Activated CD8-positive, alpha-beta T cell treated with anti-CD3 and anti-CD28 coated beads, Interleukin-2, amount 10 ng/mL, durations not matched to agents 7 days and 5 days (primary cell): ENCODE measurements at regions not wholly inside any gene's neighbourhood (a gene's known extent, or its start where the extent isn't known, plus 50 kb on each side); places are given as distances from the start of the nearest gene placed in this dataset.

Experiments
- ATAC-seq: fragments of 150-1000 bp; cut with Tn5 transposase; one replicate; pipeline ENCODE4 v1.10.0; 2021; ENCODE audit warnings: moderate library complexity
- CTCF ChIA-PET: fragments of 350-600 bp; sonication (Branson Sonifier 250); formaldehyde crosslinking; loops from one replicate; lab custom pipeline; 2021; ENCODE audit warnings: antibody characterized with exemption; lab: Charles Lee
- POLR2A ChIA-PET: fragments of 350-600 bp; sonication (Branson Sonifier 250); formaldehyde crosslinking; loops from one replicate; lab custom pipeline; 2021; ENCODE audit warnings: antibody characterized with exemption; lab: Charles Lee
- DNase-seq: peaks from one replicate; pipeline ENCODE4 v3.0.0-alpha.2; 2020
- H3K27ac Mint-ChIP-seq: one replicate; pipeline ENCODE4 v1.8.0; 2021; ENCODE audit warnings: mild to moderate bottlenecking, mixed read lengths
- H3K27me3 Mint-ChIP-seq: one replicate; pipeline ENCODE4 v1.8.0; 2021; ENCODE audit warnings: low read depth, mixed read lengths
- H3K36me3 Mint-ChIP-seq: one replicate; pipeline ENCODE4 v1.8.0; 2021; ENCODE audit warnings: low read depth, mixed read lengths
- H3K4me1 Mint-ChIP-seq: one replicate; pipeline ENCODE4 v1.8.0; 2021; ENCODE audit warnings: low read depth, mixed read lengths
- H3K4me3 Mint-ChIP-seq: one replicate; pipeline ENCODE4 v1.8.0; 2021; ENCODE audit warnings: mild to moderate bottlenecking, mixed read lengths
- H3K9me3 Mint-ChIP-seq: one replicate; pipeline ENCODE4 v1.8.0; 2022; ENCODE audit warnings: mixed read lengths; ENCODE audit not compliant: insufficient read depth

DNA sequence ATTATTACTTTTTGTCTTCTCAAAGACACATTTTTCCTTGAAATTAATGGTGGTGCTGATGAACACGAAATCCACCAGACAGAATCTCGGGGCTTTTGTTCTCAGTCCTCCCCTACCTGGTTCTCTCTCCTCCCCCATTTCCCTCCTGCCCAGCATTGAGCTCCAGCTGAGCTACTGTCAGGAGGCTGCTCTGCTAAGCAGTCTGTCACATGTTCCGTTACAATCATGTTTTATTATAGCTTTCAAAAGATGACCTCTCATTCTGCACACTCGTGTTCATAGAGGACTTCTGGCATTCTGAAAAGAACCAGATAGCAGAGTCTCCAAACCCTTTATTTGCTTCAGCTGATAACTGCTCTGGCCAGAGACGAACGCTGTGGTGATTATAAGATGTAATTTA, 732.5 kb upstream of the RBFOX1 start:
- H3K27ac Mint-ChIP-seq: no peak overlapping the region
- H3K9me3 Mint-ChIP-seq: no peaks in the 10 kb centered on the region
- ChIA-PET CTCF (no interaction called here), POLR2A (no interaction called here)
- DNase-seq (no peak), ATAC-seq (no peak)
- H3K36me3 Mint-ChIP-seq: no peaks in the 10 kb centered on the region
- no peaks in the 10 kb centered on the region for H3K27me3 Mint-ChIP-seq
- H3K4me3 Mint-ChIP-seq: no peak overlapping the region
- no peaks in the 10 kb centered on the region for H3K4me1 Mint-ChIP-seq

DNA sequence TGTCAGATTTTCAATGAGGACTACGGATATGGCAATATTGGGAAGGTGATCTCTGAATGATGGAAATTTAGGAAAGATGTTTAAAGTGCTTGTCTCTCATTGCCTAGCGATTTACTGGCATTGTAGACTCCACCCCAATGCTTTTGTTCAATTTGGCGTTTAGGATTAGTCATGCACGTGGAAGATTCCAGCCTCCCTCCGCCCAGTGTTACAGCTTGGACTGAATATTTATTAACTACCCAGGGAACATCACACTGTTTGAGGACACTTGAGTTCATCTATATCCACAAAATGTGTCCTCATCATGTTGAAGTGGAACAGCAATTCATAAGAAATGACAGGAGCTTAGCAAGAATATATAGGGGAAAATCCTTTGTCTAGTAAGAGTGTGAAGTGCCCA, 738.8 kb upstream of the RBFOX1 start:
- DNase-seq (no peak), ATAC-seq (no peak)
- no peaks in the 10 kb centered on the region for H3K36me3 Mint-ChIP-seq
- no peaks in the 10 kb centered on the region for H3K9me3 Mint-ChIP-seq
- no peak overlapping the region for H3K4me3 Mint-ChIP-seq
- H3K27ac Mint-ChIP-seq: no peak overlapping the region
- H3K27me3 Mint-ChIP-seq: no peaks in the 10 kb centered on the region
- no peaks in the 10 kb centered on the region for H3K4me1 Mint-ChIP-seq
- CTCF ChIA-PET: no interaction called here
- POLR2A ChIA-PET: no interaction called here

- peaks cover 6% of the 10 kb centered on the region for H3K9me3 Mint-ChIP-seq
- ATAC-seq (no peak), DNase-seq (no peak)
- ChIA-PET CTCF (no interaction called here), POLR2A (no interaction called here)
- H3K4me1 Mint-ChIP-seq: no peaks in the 10 kb centered on the region
- no peaks in the 10 kb centered on the region for H3K27me3 Mint-ChIP-seq
- H3K36me3 Mint-ChIP-seq: no peaks in the 10 kb centered on the region
- no peak overlapping the region for H3K4me3 Mint-ChIP-seq
- no peak overlapping the region for H3K27ac Mint-ChIP-seq
Measured at GRCh38 chr16:6576606-6577005, 756.0 kb upstream of the RBFOX1 start.

GRCh38 chr16:6576113-6576512, 756.5 kb upstream of the RBFOX1 start:
- no peaks in the 10 kb centered on the region for H3K4me1 Mint-ChIP-seq
- no peaks in the 10 kb centered on the region for H3K36me3 Mint-ChIP-seq
- no peak overlapping the region for H3K27ac Mint-ChIP-seq
- ChIA-PET CTCF (no interaction called here), POLR2A (no interaction called here)
- ATAC-seq (no peak), DNase-seq (no peak)
- no peak overlapping the region for H3K4me3 Mint-ChIP-seq
- no peaks in the 10 kb centered on the region for H3K27me3 Mint-ChIP-seq
- peaks cover 6% of the 10 kb centered on the region for H3K9me3 Mint-ChIP-seq

- Mint-ChIP-seq H3K4me1 (no peaks in the 10 kb centered on the region), H3K36me3 (no peaks in the 10 kb centered on the region), H3K27ac (no peak overlapping the region), H3K27me3 (no peaks in the 10 kb centered on the region), H3K4me3 (no peak overlapping the region), H3K9me3 (no peaks in the 10 kb centered on the region)
- ATAC-seq (no peak), DNase-seq (no peak)
- CTCF ChIA-PET: no interaction called here
- POLR2A ChIA-PET: no interaction called here
Measured at GRCh38 chr16:6574146-6574545, 758.5 kb upstream of the RBFOX1 start.

GRCh38 chr16:6573577-6573976, 759.1 kb upstream of the RBFOX1 start:
- Mint-ChIP-seq H3K4me3 (no peak overlapping the region), H3K27me3 (no peaks in the 10 kb centered on the region), H3K27ac (no peak overlapping the region), H3K36me3 (no peaks in the 10 kb centered on the region), H3K9me3 (no peaks in the 10 kb centered on the region), H3K4me1 (no peaks in the 10 kb centered on the region)
- DNase-seq: no peak
- POLR2A ChIA-PET: no interaction called here
- ATAC-seq: no peak
- CTCF ChIA-PET: no interaction called here

DNA sequence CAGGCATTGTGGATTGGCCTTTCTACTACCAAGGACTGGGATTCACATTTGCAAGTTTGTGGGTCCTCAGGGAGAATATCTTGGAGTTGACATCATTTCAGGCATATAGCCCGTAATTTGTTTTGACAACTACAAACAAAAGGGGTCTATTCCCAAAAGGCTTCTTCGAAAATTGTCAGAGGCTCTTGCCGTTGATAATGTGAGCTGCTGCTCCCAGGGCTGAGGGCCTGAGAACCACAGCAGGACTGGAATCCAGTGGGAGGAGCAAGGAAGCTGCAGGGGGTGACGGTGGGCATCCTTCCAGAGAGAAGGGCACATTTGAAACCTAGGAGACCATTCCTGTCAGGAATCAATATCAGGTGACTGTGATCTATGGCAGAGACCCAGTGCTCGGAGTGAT, 761.6 kb upstream of the RBFOX1 start:
- Mint-ChIP-seq H3K27me3 (no peaks in the 10 kb centered on the region), H3K4me1 (no peaks in the 10 kb centered on the region), H3K36me3 (no peaks in the 10 kb centered on the region), H3K9me3 (no peaks in the 10 kb centered on the region), H3K4me3 (no peak overlapping the region), H3K27ac (no peak overlapping the region)
- CTCF ChIA-PET: no interaction called here
- POLR2A ChIA-PET: no interaction called here
- ATAC-seq: no peak
- DNase-seq: no peak

- Mint-ChIP-seq H3K4me3 (no peak overlapping the region), H3K36me3 (no peaks in the 10 kb centered on the region), H3K27ac (no peak overlapping the region), H3K9me3 (no peaks in the 10 kb centered on the region), H3K4me1 (no peaks in the 10 kb centered on the region), H3K27me3 (no peaks in the 10 kb centered on the region)
- ChIA-PET POLR2A (no interaction called here), CTCF (no interaction called here)
- ATAC-seq (no peak), DNase-seq (no peak)
Measured at GRCh38 chr16:6570530-6570929, 762.1 kb upstream of the RBFOX1 start.

DNA sequence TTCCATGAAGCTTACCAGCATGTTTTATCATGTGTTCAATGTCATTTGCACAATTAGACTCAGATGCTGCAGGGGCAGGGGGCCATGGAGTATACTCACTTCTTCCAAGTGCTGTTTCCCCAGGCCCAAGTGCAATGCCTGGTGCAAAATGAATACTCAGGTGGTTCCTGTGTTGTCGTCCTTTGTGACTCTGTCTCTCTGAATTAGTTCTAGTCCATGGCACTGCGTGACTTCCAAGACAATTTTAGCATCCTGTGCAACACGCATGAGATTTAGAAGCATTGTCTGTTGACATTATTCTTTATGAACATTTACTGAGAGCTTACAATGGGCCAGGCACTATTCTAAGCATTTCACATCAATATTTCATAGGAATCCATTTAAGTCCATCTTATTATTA, 769.7 kb upstream of the RBFOX1 start:
- Mint-ChIP-seq H3K4me1 (no peaks in the 10 kb centered on the region), H3K36me3 (no peaks in the 10 kb centered on the region), H3K9me3 (no peaks in the 10 kb centered on the region), H3K4me3 (no peak overlapping the region), H3K27me3 (no peaks in the 10 kb centered on the region), H3K27ac (no peak overlapping the region)
- DNase-seq (no peak), ATAC-seq (no peak)
- POLR2A ChIA-PET: no interaction called here
- CTCF ChIA-PET: no interaction called here

GRCh38 chr16:6560306-6561100, 772.1 kb upstream of the RBFOX1 start:
- Mint-ChIP-seq H3K4me1 (no peaks in the 10 kb centered on the region), H3K9me3 (peaks cover 10% of the 10 kb centered on the region), H3K36me3 (no peaks in the 10 kb centered on the region), H3K4me3 (no peak overlapping the region), H3K27ac (no peak overlapping the region), H3K27me3 (no peaks in the 10 kb centered on the region)
- ATAC-seq: no peak
- DNase-seq: no peak
- CTCF ChIA-PET: no interaction called here
- POLR2A ChIA-PET: no interaction called here

GRCh38 chr16:6558661-6559060, 774.0 kb upstream of the RBFOX1 start:
- H3K27ac Mint-ChIP-seq: no peak overlapping the region

GRCh38 chr16:6558126-6558525, 774.5 kb upstream of the RBFOX1 start:
- no peaks in the 10 kb centered on the region for H3K36me3 Mint-ChIP-seq
- ChIA-PET CTCF (no interaction called here), POLR2A (no interaction called here)
- H3K27ac Mint-ChIP-seq: no peak overlapping the region
- no peak overlapping the region for H3K4me3 Mint-ChIP-seq
- no peaks in the 10 kb centered on the region for H3K27me3 Mint-ChIP-seq
- H3K9me3 Mint-ChIP-seq: peaks cover 10% of the 10 kb centered on the region
- ATAC-seq (no peak), DNase-seq (no peak)
- H3K4me1 Mint-ChIP-seq: no peaks in the 10 kb centered on the region

More at GRCh38 chr16:6558661-6559060, 774.0 kb upstream of the RBFOX1 start:
- Mint-ChIP-seq H3K27me3 (no peaks in the 10 kb centered on the region), H3K4me1 (no peaks in the 10 kb centered on the region), H3K36me3 (no peaks in the 10 kb centered on the region), H3K4me3 (no peak overlapping the region), H3K9me3 (peaks cover 10% of the 10 kb centered on the region)
- DNase-seq (no peak), ATAC-seq (no peak)
- ChIA-PET POLR2A (no interaction called here), CTCF (no interaction called here)
